SH-SY5Y (cell line): ENCODE measurements at regions not wholly inside any gene's neighbourhood (a gene's known extent, or its start where the extent isn't known, plus 50 kb on each side); places are given as distances from the start of the nearest gene placed in this dataset.

Experiments used
- GATA2 ChIP-seq: IDR thresholded peaks from 2 replicates; pipeline ENCODE4 v1.6.1; 2011; ENCODE audit warnings: mild to moderate bottlenecking, low read depth, low read length
- GATA3 ChIP-seq: IDR thresholded peaks from 2 replicates; pipeline ENCODE4 v1.6.1; 2011; ENCODE audit warnings: low read depth, mild to moderate bottlenecking, low read length, moderate library complexity

DNA sequence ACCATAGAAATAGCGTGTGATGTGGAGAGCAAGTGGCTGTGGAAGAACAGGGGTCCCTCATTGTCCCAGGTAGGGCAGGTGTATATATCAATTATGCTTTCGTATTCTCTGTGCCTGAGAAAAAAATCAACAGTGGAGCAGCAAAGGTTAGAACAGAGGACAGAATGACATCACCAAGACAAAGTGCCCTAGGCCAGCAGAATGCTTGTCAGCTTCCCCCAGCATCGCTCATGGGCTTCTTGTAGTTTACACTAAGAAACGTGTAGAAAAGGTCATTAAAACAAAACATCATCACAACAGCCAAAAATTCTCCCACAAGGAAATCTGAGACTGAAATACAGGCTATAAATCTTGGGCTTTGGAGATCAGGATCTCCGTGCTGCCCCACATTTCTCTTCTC, 288.0 kb downstream of the TDRD15 start:
- TF ChIP-seq GATA2 = no peak
- TF ChIP-seq GATA3 = no peak
